Neural crest cell (in vitro differentiated cells): ENCODE measurements at regions not wholly inside any gene's neighbourhood (a gene's known extent, or its start where the extent isn't known, plus 50 kb on each side); places are given as distances from the start of the nearest gene placed in this dataset.

ENCODE experiments used
- DNase-seq: peaks from one replicate; pipeline ENCODE4 v3.0.0; 2021; ENCODE audit warnings: low read depth, mixed read lengths, low spot score
- H3K27ac Mint-ChIP-seq: one replicate; pipeline ENCODE4 v1.8.0; 2021; ENCODE audit warnings: mild to moderate bottlenecking, mixed read lengths; ENCODE audit not compliant: unreplicated experiment
- H3K27me3 Mint-ChIP-seq: 2 replicates; pipeline ENCODE4 v1.8.0; 2021; ENCODE audit warnings: low read depth, mild to moderate bottlenecking, mixed read lengths
- H3K36me3 Mint-ChIP-seq: 2 replicates; pipeline ENCODE4 v1.8.0; 2021; ENCODE audit warnings: low read depth, mild to moderate bottlenecking, mixed read lengths
- H3K4me1 Mint-ChIP-seq: 2 replicates; pipeline ENCODE4 v1.8.0; 2021; ENCODE audit warnings: mixed read lengths
- H3K4me3 Mint-ChIP-seq: one replicate; pipeline ENCODE4 v1.8.0; 2021; ENCODE audit warnings: mild to moderate bottlenecking, mixed read lengths
- H3K9me3 Mint-ChIP-seq: 2 replicates; pipeline ENCODE4 v1.8.0; 2021; ENCODE audit warnings: mixed read lengths
- CTCF ChIP-seq: fragments of 200-600 bp; sonication (generic); conservative IDR thresholded peaks from 2 replicates; pipeline ENCODE4 v1.5.0; 2021; ENCODE audit warnings: antibody characterized with exemption, mild to moderate bottlenecking

- no peak overlapping the region for H3K4me3 Mint-ChIP-seq
- H3K36me3 Mint-ChIP-seq = no peaks in the 10 kb centered on the region
- DNase-seq = no peak
- H3K27ac Mint-ChIP-seq = no peak overlapping the region
- no peak for TF ChIP-seq CTCF
- H3K27me3 Mint-ChIP-seq = no peaks in the 10 kb centered on the region
- peaks cover 3% of the 10 kb centered on the region for H3K9me3 Mint-ChIP-seq
- H3K4me1 Mint-ChIP-seq = peaks cover 20% of the 10 kb centered on the region
These were observed 76.1 kb upstream of the POM121L12 start for GRCh38 chr7:52959336-52959735.

GRCh38 chr7:52958621-52959140, 76.8 kb upstream of the POM121L12 start:
- no peaks in the 10 kb centered on the region for H3K36me3 Mint-ChIP-seq
- no peak overlapping the region for H3K27ac Mint-ChIP-seq
- H3K9me3 Mint-ChIP-seq = no peaks in the 10 kb centered on the region
- H3K27me3 Mint-ChIP-seq = no peaks in the 10 kb centered on the region
- no peak for TF ChIP-seq CTCF
- H3K4me3 Mint-ChIP-seq = no peak overlapping the region
- H3K4me1 Mint-ChIP-seq = peaks cover 20% of the 10 kb centered on the region
- no peak for DNase-seq

- Mint-ChIP-seq H3K27ac (no peak overlapping the region), H3K36me3 (no peaks in the 10 kb centered on the region), H3K4me3 (no peak overlapping the region), H3K4me1 (peaks cover 20% of the 10 kb centered on the region), H3K27me3 (no peaks in the 10 kb centered on the region), H3K9me3 (no peaks in the 10 kb centered on the region)
- no peak for TF ChIP-seq CTCF
- DNase-seq = no peak
These were observed 79.0 kb upstream of the POM121L12 start for GRCh38 chr7:52956379-52956915.

- H3K36me3 Mint-ChIP-seq = no peaks in the 10 kb centered on the region
- no peak for TF ChIP-seq CTCF
- no peaks in the 10 kb centered on the region for H3K27me3 Mint-ChIP-seq
- DNase-seq = no peak
- H3K27ac Mint-ChIP-seq = no peak overlapping the region
- H3K4me3 Mint-ChIP-seq = no peak overlapping the region
- peaks cover 20% of the 10 kb centered on the region for H3K4me1 Mint-ChIP-seq
- H3K9me3 Mint-ChIP-seq = no peaks in the 10 kb centered on the region
These were observed 79.9 kb upstream of the POM121L12 start for GRCh38 chr7:52955522-52955921.

GRCh38 chr7:52944921-52945320, 90.5 kb upstream of the POM121L12 start:
- Mint-ChIP-seq H3K9me3 (peaks cover 8% of the 10 kb centered on the region), H3K27ac (no peak overlapping the region), H3K27me3 (no peaks in the 10 kb centered on the region), H3K4me3 (no peak overlapping the region), H3K4me1 (peaks cover 13% of the 10 kb centered on the region), H3K36me3 (peaks cover 3% of the 10 kb centered on the region)
- TF ChIP-seq CTCF = no peak
- DNase-seq = no peak

- Mint-ChIP-seq H3K27me3 (no peaks in the 10 kb centered on the region), H3K4me1 (no peaks in the 10 kb centered on the region), H3K9me3 (peaks cover 4% of the 10 kb centered on the region), H3K27ac (no peak overlapping the region), H3K36me3 (no peaks in the 10 kb centered on the region), H3K4me3 (no peak overlapping the region)
- no peak for TF ChIP-seq CTCF
- no peak for DNase-seq
These were observed 95.0 kb upstream of the POM121L12 start for GRCh38 chr7:52940481-52940880.
